Left lung (tissue), 4 donors: ENCODE measurements at regions not wholly inside any gene's neighbourhood (a gene's known extent, or its start where the extent isn't known, plus 50 kb on each side); places are given as distances from the start of the nearest gene placed in this dataset.
A peak's percentile ranks its signal among the peaks of the same experiment; 100 is the strongest.

Experiments used
- ATAC-seq: fragments of 200-7000 bp; cut with Tn5 transposase; one replicate; pipeline ENCODE4 v1.9.1; 2020; ENCODE audit warnings: moderate library complexity
- DNase-seq, 4 donors: peaks; one replicate each; pipeline ENCODE4 v3.0.0-alpha.2; 2013 to 2020
- H3K27ac ChIP-seq, 2 donors: fragments of 200-600 bp; sonication (generic) in 1 of 2; one replicate each; pipeline versions ENCODE4 v1.5.0 to v1.8.0; 2020 to 2021
- H3K27me3 ChIP-seq, 2 donors: fragments of 200-600 bp; sonication (generic) in 1 of 2; one replicate each; pipeline versions ENCODE4 v1.5.0 to v1.8.0; 2020 to 2021
- H3K36me3 ChIP-seq, 2 donors: fragments of 200-600 bp; sonication (generic) in 1 of 2; one replicate each; pipeline versions ENCODE4 v1.5.0 to v1.8.0; 2020 to 2021
- H3K4me1 ChIP-seq, 2 donors: fragments of 200-600 bp; one replicate each; pipeline ENCODE4 v1.8.0; 2021
- H3K4me3 ChIP-seq, 2 donors: fragments of 200-600 bp; sonication (generic) in 1 of 2; one replicate each; pipeline versions ENCODE4 v1.5.0 to v1.8.0; 2020 to 2021; ENCODE audit warnings: mild to moderate bottlenecking in 1 of 2
- H3K9me3 ChIP-seq, 2 donors: fragments of 200-600 bp; sonication (generic) in 1 of 2; one replicate each; pipeline versions ENCODE4 v1.5.0 to v1.8.0; 2020 to 2021
- intact Hi-C, 2 donors: fragments of 100-400 bp; cut with DNase I; formaldehyde crosslinking; loops; one replicate each; pipeline versions ENCODE4 v1.11.2 to v1.14.2; 2022
- TF ChIP-seq, protein P1 (sequence below), 2 donors: fragments of 200-600 bp; sonication (generic) in 1 of 2; IDR thresholded peaks; one replicate each; pipeline versions ENCODE4 v1.5.0 to v1.8.0; 2021; ENCODE audit warnings: antibody characterized with exemption in 2 of 2
- donor health status: DM: no; HTN: yes; CAD: no.
- donor health status: DM: no; HTN: no; CAD: no.

DNA sequence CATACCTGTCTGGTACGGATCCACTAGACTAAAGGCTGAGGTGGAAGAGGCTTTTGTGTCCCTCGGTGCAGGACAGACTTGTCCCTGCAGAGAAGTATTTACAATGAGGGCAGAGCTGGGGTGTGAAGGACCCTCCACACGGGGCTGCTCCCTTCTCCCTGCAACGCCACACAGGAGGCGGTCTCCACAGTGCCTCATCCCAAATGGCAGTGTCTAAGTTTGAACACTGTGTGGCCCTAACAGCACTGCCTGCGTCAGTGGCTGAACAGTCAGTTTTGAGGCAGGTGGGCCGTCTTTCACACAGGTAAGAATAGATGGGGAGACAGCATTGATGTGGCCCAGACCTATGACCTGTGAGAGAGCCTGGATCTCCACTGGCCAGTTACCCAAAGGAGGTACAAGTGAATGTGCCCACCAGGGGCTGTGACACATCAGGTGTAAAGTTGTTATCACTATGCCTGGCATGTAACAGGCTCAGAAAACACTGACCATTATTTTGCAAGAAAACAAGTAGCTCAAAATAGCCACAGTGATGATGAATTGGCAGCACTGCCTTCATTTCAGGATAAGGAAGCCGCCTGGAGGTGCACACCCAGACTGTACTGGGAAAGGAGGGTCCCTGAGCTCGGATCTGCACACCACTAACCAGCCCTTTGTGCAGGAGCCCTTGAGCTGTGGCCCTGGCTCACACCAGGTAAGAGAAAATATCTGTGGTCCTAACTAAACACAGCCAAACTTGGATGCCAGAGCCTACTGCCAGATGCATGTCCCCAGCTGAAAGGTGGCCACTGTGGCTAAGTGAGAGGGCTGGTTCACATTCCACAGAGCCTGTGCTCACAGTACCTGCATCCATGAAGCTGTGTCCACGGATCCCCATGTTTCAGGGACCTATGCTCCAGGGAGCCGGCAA lies 246.7 kb downstream of the DLL1 start:
- DNase-seq = peak in 1 of 4 donors; percentile 15
- peaks cover 1 to 28% of the 10 kb centered on the region in 2 donors for H3K4me1 ChIP-seq
- intact Hi-C loops = no loop called here
- H3K27me3 ChIP-seq = peaks cover 0 to 10% of the 10 kb centered on the region in 2 donors
- no peak overlapping the region for H3K4me3 ChIP-seq
- ATAC-seq = no peak
- no peaks in the 10 kb centered on the region for H3K9me3 ChIP-seq
- H3K27ac ChIP-seq = no peak overlapping the region
- TF ChIP-seq, protein P1, sequence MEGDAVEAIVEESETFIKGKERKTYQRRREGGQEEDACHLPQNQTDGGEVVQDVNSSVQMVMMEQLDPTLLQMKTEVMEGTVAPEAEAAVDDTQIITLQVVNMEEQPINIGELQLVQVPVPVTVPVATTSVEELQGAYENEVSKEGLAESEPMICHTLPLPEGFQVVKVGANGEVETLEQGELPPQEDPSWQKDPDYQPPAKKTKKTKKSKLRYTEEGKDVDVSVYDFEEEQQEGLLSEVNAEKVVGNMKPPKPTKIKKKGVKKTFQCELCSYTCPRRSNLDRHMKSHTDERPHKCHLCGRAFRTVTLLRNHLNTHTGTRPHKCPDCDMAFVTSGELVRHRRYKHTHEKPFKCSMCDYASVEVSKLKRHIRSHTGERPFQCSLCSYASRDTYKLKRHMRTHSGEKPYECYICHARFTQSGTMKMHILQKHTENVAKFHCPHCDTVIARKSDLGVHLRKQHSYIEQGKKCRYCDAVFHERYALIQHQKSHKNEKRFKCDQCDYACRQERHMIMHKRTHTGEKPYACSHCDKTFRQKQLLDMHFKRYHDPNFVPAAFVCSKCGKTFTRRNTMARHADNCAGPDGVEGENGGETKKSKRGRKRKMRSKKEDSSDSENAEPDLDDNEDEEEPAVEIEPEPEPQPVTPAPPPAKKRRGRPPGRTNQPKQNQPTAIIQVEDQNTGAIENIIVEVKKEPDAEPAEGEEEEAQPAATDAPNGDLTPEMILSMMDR (IDR thresholded peaks at IDR 0.05) = no peak
- H3K36me3 ChIP-seq = no peaks in the 10 kb centered on the region

DNA sequence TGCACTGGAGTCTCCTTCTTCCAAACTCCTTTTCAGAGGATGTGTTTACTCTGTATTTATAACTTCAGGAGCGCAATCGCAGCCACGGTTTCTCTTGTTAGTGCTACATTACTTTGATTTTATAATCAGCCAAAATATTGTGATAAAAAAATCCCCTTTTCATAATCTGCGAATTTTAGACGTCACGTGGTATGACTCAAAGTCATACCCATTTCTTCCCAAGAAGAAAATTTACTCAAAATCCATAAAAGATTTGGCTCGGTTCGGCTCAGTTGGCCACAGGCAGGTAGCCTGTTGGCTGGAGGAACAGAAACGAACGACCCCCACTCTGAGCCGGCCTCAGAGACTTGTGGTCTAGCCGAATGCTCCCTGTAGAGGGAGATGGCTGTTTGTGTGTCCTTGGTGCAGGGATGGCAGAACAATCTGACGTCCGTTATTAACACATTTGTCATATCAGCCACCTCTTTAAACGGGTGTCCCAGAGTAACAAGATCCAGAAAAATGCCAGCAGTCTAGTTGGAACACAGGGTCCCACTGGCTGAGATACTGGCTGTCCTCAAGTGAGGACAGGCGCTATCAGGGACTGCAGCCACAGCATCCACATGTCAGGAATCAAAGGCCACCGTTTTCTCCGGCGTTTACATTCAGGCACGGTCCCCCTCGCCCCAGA lies 247.6 kb downstream of the DLL1 start:
- no peak for DNase-seq
- Histone ChIP-seq H3K27ac (no peak overlapping the region), H3K9me3 (no peaks in the 10 kb centered on the region), H3K4me3 (no peak overlapping the region), H3K27me3 (peaks cover 0 to 10% of the 10 kb centered on the region in 2 donors), H3K4me1 (peaks cover 0 to 19% of the 10 kb centered on the region in 2 donors), H3K36me3 (no peaks in the 10 kb centered on the region)
- TF ChIP-seq, protein P1 (IDR thresholded peaks at IDR 0.05) = no peak
- intact Hi-C loops = no loop called here
- no peak for ATAC-seq

DNA sequence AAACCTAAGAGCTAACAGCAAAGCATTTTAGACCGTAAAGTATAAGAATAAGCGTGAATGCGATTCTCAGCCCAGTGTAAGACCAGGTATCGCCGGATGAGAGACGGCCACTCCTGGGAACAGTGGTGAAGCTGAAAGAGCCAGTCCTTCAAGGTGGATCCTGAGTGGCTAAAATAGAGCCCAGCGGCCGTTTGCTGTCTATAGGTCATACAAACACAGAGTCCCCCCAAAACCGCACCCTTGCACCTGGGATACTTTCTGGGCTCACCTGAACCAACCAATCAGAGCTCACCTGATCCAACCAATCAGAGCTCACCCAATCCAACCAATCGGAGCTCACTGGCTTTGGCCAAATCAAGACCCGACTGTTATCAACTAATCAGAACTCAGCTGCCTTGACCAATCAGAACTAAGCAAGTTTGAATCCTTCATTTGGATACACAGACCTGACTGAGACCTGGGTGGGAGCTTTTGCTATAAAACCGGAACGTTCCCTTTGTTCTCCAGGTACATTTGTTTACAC lies 248.2 kb downstream of the DLL1 start:
- Histone ChIP-seq H3K27ac (no peak overlapping the region), H3K4me1 (peaks cover 0 to 13% of the 10 kb centered on the region in 2 donors), H3K9me3 (no peaks in the 10 kb centered on the region), H3K36me3 (no peaks in the 10 kb centered on the region), H3K4me3 (no peak overlapping the region), H3K27me3 (peaks cover 0 to 10% of the 10 kb centered on the region in 2 donors)
- intact Hi-C loops = no loop called here
- TF ChIP-seq, protein P1 (IDR thresholded peaks at IDR 0.05) = no peak
- ATAC-seq (no peak), DNase-seq (no peak)

DNA sequence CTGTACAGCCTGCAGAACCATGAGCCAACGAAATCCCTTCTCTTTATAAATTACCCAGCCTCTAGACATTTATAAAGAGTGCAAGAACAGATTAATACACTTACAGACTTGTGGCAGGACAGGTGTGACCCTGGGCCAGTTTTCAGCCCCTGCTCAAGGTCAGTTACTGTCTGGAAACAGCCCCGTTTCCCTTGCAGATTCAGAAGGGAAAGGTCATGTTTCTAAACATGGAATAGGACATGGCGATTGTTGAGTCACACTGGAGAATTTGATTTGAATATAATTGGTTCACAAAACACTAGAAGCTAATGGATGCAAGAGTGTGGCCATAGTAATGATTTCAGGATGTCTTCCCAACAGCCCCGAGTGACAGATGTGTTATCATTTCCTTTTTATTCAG lies 248.8 kb downstream of the DLL1 start:
- H3K27ac ChIP-seq = no peak overlapping the region
- H3K4me3 ChIP-seq = no peak overlapping the region
- H3K36me3 ChIP-seq = no peaks in the 10 kb centered on the region
- no peak for DNase-seq
- H3K27me3 ChIP-seq = peaks cover 0 to 10% of the 10 kb centered on the region in 2 donors
- intact Hi-C loops = no loop called here
- ATAC-seq = no peak
- no peaks in the 10 kb centered on the region for H3K9me3 ChIP-seq
- TF ChIP-seq, protein P1 (IDR thresholded peaks at IDR 0.05) = no peak
- H3K4me1 ChIP-seq = peaks cover 0 to 11% of the 10 kb centered on the region in 2 donors

DNA sequence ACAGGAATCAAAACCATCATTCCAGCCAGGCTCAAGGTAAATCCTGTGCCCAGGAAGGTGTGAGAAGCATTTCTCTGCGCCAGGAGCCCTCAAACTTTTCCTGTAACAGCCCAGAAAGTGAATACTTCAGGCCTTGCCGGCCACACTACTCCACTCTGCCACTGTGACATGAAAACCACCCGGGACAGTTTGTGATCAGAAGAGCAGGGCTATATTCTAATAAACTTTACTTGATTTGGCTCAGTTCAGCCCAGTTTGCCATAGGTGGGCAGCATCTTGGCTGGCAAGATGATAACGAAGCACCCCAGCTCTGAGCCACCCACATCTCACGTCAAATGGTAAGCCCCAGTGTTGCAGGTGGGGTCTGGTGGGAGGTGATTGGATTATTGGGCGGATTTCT lies 249.4 kb downstream of the DLL1 start:
- TF ChIP-seq, protein P1 (IDR thresholded peaks at IDR 0.05) = no peak

More for the DNA sequence above, 249.4 kb downstream of the DLL1 start:
- Histone ChIP-seq H3K27me3 (peaks cover 0 to 10% of the 10 kb centered on the region in 2 donors), H3K36me3 (no peaks in the 10 kb centered on the region), H3K4me1 (peaks cover 0 to 8% of the 10 kb centered on the region in 2 donors), H3K9me3 (no peaks in the 10 kb centered on the region), H3K27ac (no peak overlapping the region), H3K4me3 (no peak overlapping the region)
- DNase-seq (no peak), ATAC-seq (no peak)
- intact Hi-C loops = no loop called here
